NB4 (cell line): ENCODE measurements at regions not wholly inside any gene's neighbourhood (a gene's known extent, or its start where the extent isn't known, plus 50 kb on each side); places are given as distances from the start of the nearest gene placed in this dataset.

Experiments
- CTCF ChIP-seq: IDR thresholded peaks from one replicate; pipeline ENCODE4 v1.5.1; 2012; ENCODE audit warnings: low read depth, low read length
- MYC ChIP-seq: IDR thresholded peaks from 2 replicates; pipeline ENCODE4 v1.6.1; 2011; ENCODE audit warnings: low read depth, low read length
- POLR2A ChIP-seq: IDR thresholded peaks from 2 replicates; pipeline ENCODE4 v1.6.1; 2011; ENCODE audit warnings: mild to moderate bottlenecking; ENCODE audit not compliant: insufficient read length; ENCODE audit errors: extremely low read depth
- TF ChIP-seq, protein P1 (sequence below): IDR thresholded peaks from 2 replicates; pipeline ENCODE4 v1.6.1; 2011; ENCODE audit warnings: low read depth, low read length

GRCh38 chr20:5689463-5689862, 60.7 kb upstream of the SHLD1 start:
- TF ChIP-seq CTCF (no peak), POLR2A (no peak), MYC (no peak)
- TF ChIP-seq, protein P1, sequence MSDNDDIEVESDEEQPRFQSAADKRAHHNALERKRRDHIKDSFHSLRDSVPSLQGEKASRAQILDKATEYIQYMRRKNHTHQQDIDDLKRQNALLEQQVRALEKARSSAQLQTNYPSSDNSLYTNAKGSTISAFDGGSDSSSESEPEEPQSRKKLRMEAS = no peak
